ENCODE measurements at regions not wholly inside any gene's neighbourhood (a gene's known extent, or its start where the extent isn't known, plus 50 kb on each side); places are given as distances from the start of the nearest gene placed in this dataset.

DNA sequence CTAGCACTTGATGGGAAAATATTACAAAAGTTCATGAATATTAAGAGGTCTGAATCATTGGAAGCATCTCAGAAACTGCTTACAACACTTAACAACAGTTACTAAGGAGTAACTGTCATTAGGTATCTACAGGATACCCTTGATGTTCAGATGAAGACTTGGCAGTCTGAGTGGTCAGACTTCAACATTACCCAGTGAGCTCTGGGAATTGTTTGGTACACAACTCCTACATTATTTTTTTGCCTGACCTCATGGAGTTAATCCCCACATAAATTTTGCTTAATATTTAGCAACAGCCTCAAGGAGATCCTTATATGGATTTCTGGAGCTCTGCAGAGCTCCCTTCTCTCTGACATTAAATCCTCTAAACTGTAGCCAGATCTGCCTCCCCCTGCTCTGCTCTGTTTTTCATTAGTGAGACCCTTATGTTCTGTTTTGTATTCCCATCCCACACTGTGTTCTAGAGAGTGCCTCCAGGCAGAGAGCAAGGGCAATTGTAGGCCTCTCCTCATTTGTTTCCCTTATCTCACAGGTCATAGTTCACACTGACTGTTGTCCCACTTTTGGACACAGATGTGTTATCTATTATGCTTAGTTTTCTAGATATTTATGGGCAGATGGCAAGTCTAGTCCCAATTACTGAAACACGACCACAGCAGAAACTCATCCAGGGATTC, 368.8 kb downstream of the GASK1B start:
- Histone ChIP-seq H3K9me3 (ENCODE audit: low read length) (no peaks in the 10 kb centered on the region), H3K4me1 (ENCODE audit: insufficient read depth, low read length) (no peaks in the 10 kb centered on the region), H3K4me3 (ENCODE audit: low read length) (no peak overlapping the region), H3K27ac (ENCODE audit: low read length) (no peak overlapping the region), H3K9ac (ENCODE audit: low read length) (no peak overlapping the region), H2AFZ (ENCODE audit: low read length) (no peak overlapping the region), H3K27me3 (ENCODE audit: low read length) (no peaks in the 10 kb centered on the region), H3K4me2 (ENCODE audit: low read length) (no peak overlapping the region), H3K79me2 (ENCODE audit: low read length) (no peaks in the 10 kb centered on the region), H3K9me2 (replicated peaks; ENCODE audit: low read length) (no peaks in the 10 kb centered on the region), H4K20me1 (ENCODE audit: low read length) (no peaks in the 10 kb centered on the region), H3F3A (ENCODE audit: low read length, unreplicated experiment) (no peaks in the 10 kb centered on the region), H3K36me3 (ENCODE audit: low read depth, low read length) (no peaks in the 10 kb centered on the region)
- intact Hi-C loops (cut with micrococcal nuclease): loop anchor here (2.0 to 10.0 kb wide), 4 partner anchors 175 to 579 kb away; partner anchors contain the start of gene GRIA2
- TF ChIP-seq EZH2phosphoT487 (IDR thresholded peaks at IDR 0.05; ENCODE audit: borderline replicate concordance, low read length) (no peak), EZH2 (IDR thresholded peaks at IDR 0.05; ENCODE audit: low read length, unreplicated experiment) (no peak), CTCF (conservative IDR thresholded peaks at IDR 0.05; ENCODE audit: low read depth, low read length) (no peak)
- no peak for DNase-seq
- ATAC-seq: no peak
- POLR2A ChIA-PET (ENCODE audit: unreplicated experiment): no interaction called here
- CTCF ChIA-PET: no interaction called here
- no TSS peak for BruUV-seq (replicated peaks)

DNA sequence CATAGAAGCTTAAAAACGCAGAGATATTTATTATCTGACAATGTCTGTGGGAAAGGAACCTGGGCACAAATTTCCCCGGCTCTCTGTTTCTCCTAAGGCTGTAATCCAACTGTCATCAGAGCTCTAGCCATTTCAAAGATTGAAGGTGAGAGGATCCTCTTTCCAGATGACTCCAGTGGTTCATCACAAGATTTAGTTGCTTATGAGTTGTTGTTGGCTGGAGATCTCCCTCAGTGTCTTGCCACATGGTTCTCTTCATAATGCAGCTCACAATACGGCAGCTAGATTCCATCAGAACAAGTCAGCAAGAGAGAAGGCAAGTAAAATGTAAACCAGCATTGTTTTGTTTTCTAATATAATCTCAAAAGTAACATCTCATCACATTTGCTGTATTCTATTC, 369.4 kb downstream of the GASK1B start:
- H3K79me2 ChIP-seq (ENCODE audit: low read length): no peaks in the 10 kb centered on the region
- no peaks in the 10 kb centered on the region for H3K27me3 ChIP-seq (ENCODE audit: low read length)
- DNase-seq: no peak
- no peak overlapping the region for H3K9ac ChIP-seq (ENCODE audit: low read length)
- no peak for TF ChIP-seq EZH2phosphoT487 (IDR thresholded peaks at IDR 0.05; ENCODE audit: borderline replicate concordance, low read length)
- TF ChIP-seq EZH2 (IDR thresholded peaks at IDR 0.05; ENCODE audit: low read length, unreplicated experiment): no peak
- no peak for TF ChIP-seq CTCF (conservative IDR thresholded peaks at IDR 0.05; ENCODE audit: low read depth, low read length)
- CTCF ChIA-PET: no interaction called here
- H3K36me3 ChIP-seq (ENCODE audit: low read depth, low read length): no peaks in the 10 kb centered on the region
- POLR2A ChIA-PET (ENCODE audit: unreplicated experiment): no interaction called here
- ATAC-seq: no peak
- no peak overlapping the region for H3K27ac ChIP-seq (ENCODE audit: low read length)
- H2AFZ ChIP-seq (ENCODE audit: low read length): no peak overlapping the region
- H3F3A ChIP-seq (ENCODE audit: low read length, unreplicated experiment): no peaks in the 10 kb centered on the region
- no TSS peak for BruUV-seq (replicated peaks)
- H3K9me2 ChIP-seq (replicated peaks; ENCODE audit: low read length): no peaks in the 10 kb centered on the region
- intact Hi-C loops (cut with micrococcal nuclease): loop anchor here (10.0 kb wide), 3 partner anchors 289 to 579 kb away; partner anchors contain the start of gene GRIA2
- no peaks in the 10 kb centered on the region for H4K20me1 ChIP-seq (ENCODE audit: low read length)
- no peak overlapping the region for H3K4me3 ChIP-seq (ENCODE audit: low read length)
- no peak overlapping the region for H3K4me2 ChIP-seq (ENCODE audit: low read length)
- no peaks in the 10 kb centered on the region for H3K4me1 ChIP-seq (ENCODE audit: insufficient read depth, low read length)
- no peaks in the 10 kb centered on the region for H3K9me3 ChIP-seq (ENCODE audit: low read length)

DNA sequence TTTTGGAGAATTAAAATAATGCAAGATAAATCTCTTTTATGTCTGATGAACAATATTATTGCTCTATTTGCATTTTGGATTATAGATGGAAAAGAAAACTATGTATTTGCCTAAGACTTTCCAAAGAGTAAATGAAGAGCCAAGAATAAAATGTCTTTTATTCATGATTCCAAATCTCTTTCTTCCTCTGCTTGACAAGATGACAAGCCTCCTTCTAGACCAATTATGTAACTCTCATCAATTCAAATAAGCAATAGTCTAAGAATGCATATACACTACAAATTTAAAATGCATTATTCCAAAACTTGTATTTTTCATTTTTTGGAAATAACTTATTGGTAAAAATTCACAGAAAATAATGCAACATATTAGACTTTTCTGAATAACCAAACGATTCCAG, 377.3 kb downstream of the GASK1B start:
- H3K36me3 ChIP-seq (ENCODE audit: low read depth, low read length): no peaks in the 10 kb centered on the region
- no peak for DNase-seq
- H3K9me3 ChIP-seq (ENCODE audit: low read length): no peaks in the 10 kb centered on the region
- H3K27ac ChIP-seq (ENCODE audit: low read length): no peak overlapping the region
- no peaks in the 10 kb centered on the region for H3K4me1 ChIP-seq (ENCODE audit: insufficient read depth, low read length)
- H3K4me3 ChIP-seq (ENCODE audit: low read length): no peak overlapping the region
- intact Hi-C loops (cut with micrococcal nuclease): no loop called here
- H3K4me2 ChIP-seq (ENCODE audit: low read length): no peak overlapping the region
- no peaks in the 10 kb centered on the region for H3K9me2 ChIP-seq (replicated peaks; ENCODE audit: low read length)
- H2AFZ ChIP-seq (ENCODE audit: low read length): no peak overlapping the region
- H3F3A ChIP-seq (ENCODE audit: low read length, unreplicated experiment): no peaks in the 10 kb centered on the region
- H3K9ac ChIP-seq (ENCODE audit: low read length): no peak overlapping the region
- no peak for ATAC-seq
- TF ChIP-seq CTCF (conservative IDR thresholded peaks at IDR 0.05; ENCODE audit: low read depth, low read length) (no peak), EZH2phosphoT487 (IDR thresholded peaks at IDR 0.05; ENCODE audit: borderline replicate concordance, low read length) (no peak), EZH2 (IDR thresholded peaks at IDR 0.05; ENCODE audit: low read length, unreplicated experiment) (no peak)
- no TSS peak for BruUV-seq (replicated peaks)
- H3K27me3 ChIP-seq (ENCODE audit: low read length): no peaks in the 10 kb centered on the region
- ChIA-PET POLR2A (ENCODE audit: unreplicated experiment) (no interaction called here), CTCF (interaction anchor here (0.8 kb wide), 1 partner anchor 9 kb away, joined by 4 read pairs; no protein-coding TSS in a partner anchor)
- no peaks in the 10 kb centered on the region for H4K20me1 ChIP-seq (ENCODE audit: low read length)
- H3K79me2 ChIP-seq (ENCODE audit: low read length): no peaks in the 10 kb centered on the region
